ENCODE measurements at regions not wholly inside any gene's neighbourhood (a gene's known extent, or its start where the extent isn't known, plus 50 kb on each side); places are given as distances from the start of the nearest gene placed in this dataset.
"Not testable (repeated sequence)": the region's sequence is repeated elsewhere in the genome, so short reads cannot be mapped to it uniquely, and the experiment has no call there.

- DNase-seq (ENCODE audit: low read depth): no peak
Measured at GRCh38 chr20:52311209-52311794, 119.7 kb upstream of the ZFP64 start.

GRCh38 chr20:52309181-52309580, 117.6 kb upstream of the ZFP64 start:
- DNase-seq (ENCODE audit: low read depth): no peak

GRCh38 chr20:52306477-52306876, 114.9 kb upstream of the ZFP64 start:
- DNase-seq (ENCODE audit: low read depth): no peak

- DNase-seq (ENCODE audit: low read depth): no peak
Measured at GRCh38 chr20:52305858-52306257, 114.3 kb upstream of the ZFP64 start.

- DNase-seq (ENCODE audit: low read depth): no peak
Measured at GRCh38 chr20:52305024-52305645, 113.6 kb upstream of the ZFP64 start.

GRCh38 chr20:52303281-52303950, 111.8 kb upstream of the ZFP64 start:
- DNase-seq (ENCODE audit: low read depth): no peak

GRCh38 chr20:52302736-52303135, 111.2 kb upstream of the ZFP64 start:
- DNase-seq (ENCODE audit: low read depth): no peak

GRCh38 chr20:52302051-52302450, 110.5 kb upstream of the ZFP64 start:
- not testable (repeated sequence) for DNase-seq (ENCODE audit: low read depth)

- no peak for DNase-seq (ENCODE audit: low read depth)
Measured at GRCh38 chr20:52295556-52295955, 104.0 kb upstream of the ZFP64 start.

- peak; percentile 9 for DNase-seq (ENCODE audit: low read depth)
Measured at GRCh38 chr20:52294106-52294628, 102.6 kb upstream of the ZFP64 start.

GRCh38 chr20:52291109-52291508, 99.5 kb upstream of the ZFP64 start:
- DNase-seq (ENCODE audit: low read depth): no peak

- no peak for DNase-seq (ENCODE audit: low read depth)
Measured at GRCh38 chr20:52290569-52290968, 99.0 kb upstream of the ZFP64 start.

- no peak for DNase-seq (ENCODE audit: low read depth)
Measured at GRCh38 chr20:52289956-52290565, 98.5 kb upstream of the ZFP64 start.

GRCh38 chr20:52280407-52280806, 88.8 kb upstream of the ZFP64 start:
- no peak for DNase-seq (ENCODE audit: low read depth)

- DNase-seq (ENCODE audit: low read depth): peak; percentile 80
Measured at GRCh38 chr20:52279706-52280105, 88.1 kb upstream of the ZFP64 start.

GRCh38 chr20:52275181-52275691, 83.7 kb upstream of the ZFP64 start:
- no peak for DNase-seq (ENCODE audit: low read depth)

- DNase-seq (ENCODE audit: low read depth): no peak
Measured at GRCh38 chr20:52270696-52271095, 79.1 kb upstream of the ZFP64 start.

GRCh38 chr20:52270001-52270606, 78.5 kb upstream of the ZFP64 start:
- DNase-seq (ENCODE audit: low read depth): no peak

GRCh38 chr20:52269321-52269720, 77.7 kb upstream of the ZFP64 start:
- no peak for DNase-seq (ENCODE audit: low read depth)

GRCh38 chr20:52268184-52268749, 76.7 kb upstream of the ZFP64 start:
- DNase-seq (ENCODE audit: low read depth): peak; percentile 18

GRCh38 chr20:52267418-52267817, 75.8 kb upstream of the ZFP64 start:
- no peak for DNase-seq (ENCODE audit: low read depth)

- DNase-seq (ENCODE audit: low read depth): no peak
Measured at GRCh38 chr20:52263757-52264156, 72.2 kb upstream of the ZFP64 start.

Measured in amniotic epithelial cell (primary cell).